Activated CD8-positive, alpha-beta memory T cell treated with anti-CD3 and anti-CD28 coated beads, Interleukin-2, amount 50 U/mL, for 24 hours (primary cell): ENCODE measurements at regions not wholly inside any gene's neighbourhood (a gene's known extent, or its start where the extent isn't known, plus 50 kb on each side); places are given as distances from the start of the nearest gene placed in this dataset.
"Not testable (repeated sequence)": the region's sequence is repeated elsewhere in the genome, so short reads cannot be mapped to it uniquely, and the experiment has no call there.

ENCODE experiments used
- DNase-seq: peaks from one replicate; pipeline ENCODE4 v3.0.0-alpha.2; 2020; ENCODE audit errors: extremely low read depth

- not testable (repeated sequence) for DNase-seq
These were observed 79.2 kb downstream of the PXDC1 start for GRCh38 chr6:3672339-3672738.

- no peak for DNase-seq
These were observed 80.1 kb downstream of the PXDC1 start for GRCh38 chr6:3671382-3671781.

GRCh38 chr6:3670356-3670755, 81.2 kb downstream of the PXDC1 start:
- no peak for DNase-seq

GRCh38 chr6:3669916-3670315, 81.6 kb downstream of the PXDC1 start:
- no peak for DNase-seq

GRCh38 chr6:3665608-3666007, 85.9 kb downstream of the PXDC1 start:
- no peak for DNase-seq

GRCh38 chr6:3664625-3665041, 86.9 kb downstream of the PXDC1 start:
- DNase-seq, result no peak

- DNase-seq, result no peak
These were observed 87.7 kb downstream of the PXDC1 start for GRCh38 chr6:3663811-3664210.

- no peak for DNase-seq
These were observed 88.4 kb downstream of the PXDC1 start for GRCh38 chr6:3663081-3663480.

GRCh38 chr6:3661390-3661789, 90.1 kb downstream of the PXDC1 start:
- DNase-seq, result no peak

- no peak for DNase-seq
These were observed 91.0 kb downstream of the PXDC1 start for GRCh38 chr6:3660473-3660872.

GRCh38 chr6:3659748-3660147, 91.8 kb downstream of the PXDC1 start:
- DNase-seq, result no peak

- no peak for DNase-seq
These were observed 95.4 kb downstream of the PXDC1 start for GRCh38 chr6:3656076-3656475.

GRCh38 chr6:3654898-3655297, 96.6 kb downstream of the PXDC1 start:
- DNase-seq, result no peak

- DNase-seq, result no peak
These were observed 97.1 kb downstream of the PXDC1 start for GRCh38 chr6:3654436-3654835.

- DNase-seq, result no peak
These were observed 97.9 kb downstream of the PXDC1 start for GRCh38 chr6:3653528-3654070.

GRCh38 chr6:3651698-3652229, 99.7 kb downstream of the PXDC1 start:
- DNase-seq, result no peak

- no peak for DNase-seq
These were observed 100.4 kb downstream of the PXDC1 start for GRCh38 chr6:3650959-3651697.

- no peak for DNase-seq
These were observed 101.2 kb downstream of the PXDC1 start for GRCh38 chr6:3650076-3650958.

GRCh38 chr6:3648724-3649123, 102.8 kb downstream of the PXDC1 start:
- DNase-seq, result no peak

- DNase-seq, result no peak
These were observed 104.7 kb downstream of the PXDC1 start for GRCh38 chr6:3646616-3647362.

- no peak for DNase-seq
These were observed 106.8 kb downstream of the PXDC1 start for GRCh38 chr6:3644739-3645012.
